ENCODE measurements at regions not wholly inside any gene's neighbourhood (a gene's known extent, or its start where the extent isn't known, plus 50 kb on each side); places are given as distances from the start of the nearest gene placed in this dataset.
"Not testable (repeated sequence)": the region's sequence is repeated elsewhere in the genome, so short reads cannot be mapped to it uniquely, and the experiment has no call there.

- DNase-seq: no peak
Measured at GRCh38 chr3:20537234-20537633, 351.2 kb upstream of the SGO1 start.

DNA sequence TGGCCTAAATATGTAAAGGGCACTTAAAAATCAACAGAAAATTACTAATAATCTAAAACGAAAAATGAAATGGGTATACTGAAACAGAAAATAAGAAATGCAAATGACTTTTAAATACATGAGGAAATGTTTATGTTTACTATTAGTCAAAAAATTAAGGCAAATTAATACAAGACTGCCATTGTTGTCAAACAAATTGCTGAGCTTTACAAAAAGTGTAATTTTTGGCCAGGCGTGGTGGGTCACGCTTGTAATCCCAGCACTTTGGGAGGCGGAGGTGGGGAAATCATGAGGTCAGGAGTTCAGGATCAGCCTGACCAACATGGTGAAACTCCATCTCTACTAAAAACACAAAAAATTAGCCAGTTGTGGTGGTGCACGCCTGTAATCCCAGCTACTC is 343.9 kb upstream of the SGO1 start:
- no peak for DNase-seq

DNA sequence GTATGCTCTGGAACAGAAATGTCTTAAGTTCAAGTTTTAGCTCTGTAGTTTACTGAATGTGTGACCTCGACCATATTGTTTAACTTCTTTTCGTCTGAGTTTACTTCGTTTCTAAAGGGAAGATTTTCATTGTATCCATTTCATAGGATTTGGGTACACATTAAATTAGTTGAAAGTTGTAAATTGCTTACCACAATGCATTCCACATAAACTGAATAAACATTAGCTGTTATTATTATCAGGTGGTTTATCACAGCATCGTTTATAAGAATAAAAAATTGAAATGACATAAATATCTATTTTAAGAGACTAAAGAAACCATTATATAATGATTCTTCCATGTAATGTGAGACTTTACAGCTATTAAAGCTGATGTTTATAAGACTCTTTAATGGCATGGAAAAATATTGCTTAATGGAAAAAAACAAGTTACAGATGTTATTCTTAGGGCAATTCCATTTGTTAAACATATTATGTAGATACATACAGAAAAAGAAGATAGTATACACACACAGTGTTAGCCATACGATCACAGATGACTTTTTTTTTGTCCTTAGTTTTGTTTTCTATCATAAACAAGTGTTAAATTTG is 342.3 kb upstream of the SGO1 start:
- no peak for DNase-seq

- DNase-seq: no peak
Measured at GRCh38 chr3:20527368-20527767, 341.4 kb upstream of the SGO1 start.

DNA sequence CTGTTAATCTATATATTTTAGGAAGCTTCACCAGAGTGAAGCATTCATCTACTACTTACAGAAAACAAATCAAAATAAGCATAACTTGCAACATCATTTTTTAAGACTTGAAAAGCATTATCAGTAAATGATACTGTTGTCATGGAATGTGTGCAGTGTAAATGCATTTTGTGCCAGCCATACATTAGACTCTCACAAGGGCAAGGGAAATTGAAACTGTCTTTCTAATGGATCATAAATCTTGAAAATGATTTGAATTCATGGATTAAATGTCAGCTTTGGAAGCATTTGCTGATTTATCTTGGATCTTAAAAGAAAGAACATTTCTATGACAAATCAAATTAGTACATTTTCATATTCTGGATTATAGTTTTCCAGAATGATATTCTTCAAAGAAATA is 338.3 kb upstream of the SGO1 start:
- DNase-seq: no peak

- DNase-seq: no peak
Measured at GRCh38 chr3:20523293-20523692, 337.3 kb upstream of the SGO1 start.

GRCh38 chr3:20517316-20517715 is 331.3 kb upstream of the SGO1 start:
- not testable (repeated sequence) for DNase-seq

DNA sequence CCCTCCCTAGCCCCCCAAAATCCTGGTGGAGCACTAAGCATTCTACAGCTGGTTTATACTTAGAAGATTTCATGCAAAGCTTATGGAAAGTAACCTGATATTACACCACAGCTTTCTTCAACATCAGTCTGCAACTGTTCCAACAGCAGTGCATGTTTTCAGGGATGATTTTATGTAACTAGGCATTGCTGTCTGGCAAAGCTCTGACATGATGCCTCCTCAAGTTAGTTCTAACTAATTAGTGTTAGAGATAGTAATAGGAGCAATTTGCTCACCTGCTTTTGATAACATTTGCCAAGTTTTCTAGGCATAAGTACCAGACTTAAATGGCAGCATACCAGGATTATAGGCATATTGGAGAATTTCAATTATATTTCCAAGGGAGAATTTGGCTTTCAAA is 330.3 kb upstream of the SGO1 start:
- no peak for DNase-seq

- no peak for DNase-seq
Measured at GRCh38 chr3:20515834-20516233, 329.8 kb upstream of the SGO1 start.

- no peak for DNase-seq
Measured at GRCh38 chr3:20511863-20512505, 326.0 kb upstream of the SGO1 start.

DNA sequence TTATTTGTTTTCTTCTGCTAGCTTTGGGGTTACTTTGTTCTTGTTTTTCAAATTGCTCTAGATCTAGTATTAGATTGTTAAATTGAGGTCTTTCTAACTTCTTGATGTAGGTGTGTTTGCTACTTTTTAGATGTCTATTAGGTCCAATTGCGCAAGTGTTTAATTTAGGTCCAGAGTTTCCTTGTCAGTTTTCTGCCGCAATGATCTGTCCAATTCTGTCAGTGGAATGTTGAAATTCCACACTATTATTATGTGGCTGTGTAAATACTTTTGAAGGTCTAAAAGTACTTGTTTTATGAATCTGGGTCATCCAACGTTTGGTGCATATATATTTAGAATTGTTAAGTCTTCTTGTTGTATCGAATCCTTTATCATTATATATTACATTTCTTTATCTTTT is 324.4 kb upstream of the SGO1 start:
- no peak for DNase-seq

DNA sequence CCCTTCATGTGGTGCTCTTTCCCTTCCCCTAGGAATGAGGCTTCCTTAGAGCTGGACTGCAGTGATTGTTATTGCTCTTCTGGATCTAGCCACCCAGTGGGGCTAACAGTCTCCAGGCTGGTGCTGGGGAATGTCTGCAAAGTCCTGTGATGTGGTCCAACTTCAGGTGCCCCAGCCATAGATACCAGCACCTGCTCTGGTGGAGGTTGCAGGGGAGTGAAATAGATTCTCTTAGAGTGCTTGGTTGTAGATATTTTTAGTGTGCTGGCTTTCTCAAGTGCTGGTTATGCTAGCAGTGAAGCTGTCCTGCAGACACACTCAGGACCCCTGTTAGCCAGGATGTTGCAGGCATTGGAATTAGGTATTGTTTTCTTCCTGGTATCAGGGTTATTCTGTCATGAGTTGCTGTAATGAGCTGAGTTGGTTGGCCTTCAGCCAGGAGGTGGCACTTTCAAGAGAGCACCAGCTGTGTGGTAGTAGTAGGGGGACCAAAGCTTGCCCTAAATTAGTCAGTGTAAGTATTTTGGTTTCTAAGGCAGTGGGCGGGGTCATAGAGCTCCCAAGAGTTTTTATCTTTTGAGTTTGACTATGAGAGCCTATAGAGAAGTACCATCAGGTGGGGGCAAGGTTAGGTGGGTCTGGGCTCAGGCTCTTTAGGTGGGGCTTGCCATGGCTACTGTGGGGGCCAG is 317.5 kb upstream of the SGO1 start:
- no peak for DNase-seq

DNA sequence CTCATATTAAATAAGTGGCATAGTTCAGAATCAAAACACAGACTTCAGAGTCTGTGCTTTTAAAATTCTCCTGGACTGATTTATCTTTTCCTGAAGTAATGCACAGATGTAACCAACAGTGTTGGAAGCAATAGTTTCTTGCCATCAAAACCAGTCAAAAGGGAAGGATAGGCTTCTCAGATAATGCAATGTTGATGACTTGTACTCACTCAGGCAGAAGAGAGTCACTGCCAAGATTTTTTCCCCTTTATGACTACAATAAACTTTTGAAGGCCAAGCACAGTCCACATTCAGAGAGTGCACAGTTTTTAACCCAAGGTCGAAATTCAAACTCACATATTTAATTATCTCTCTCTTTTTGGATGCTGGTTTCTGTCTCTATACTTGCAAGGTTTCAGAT is 305.0 kb upstream of the SGO1 start:
- DNase-seq: no peak

DNA sequence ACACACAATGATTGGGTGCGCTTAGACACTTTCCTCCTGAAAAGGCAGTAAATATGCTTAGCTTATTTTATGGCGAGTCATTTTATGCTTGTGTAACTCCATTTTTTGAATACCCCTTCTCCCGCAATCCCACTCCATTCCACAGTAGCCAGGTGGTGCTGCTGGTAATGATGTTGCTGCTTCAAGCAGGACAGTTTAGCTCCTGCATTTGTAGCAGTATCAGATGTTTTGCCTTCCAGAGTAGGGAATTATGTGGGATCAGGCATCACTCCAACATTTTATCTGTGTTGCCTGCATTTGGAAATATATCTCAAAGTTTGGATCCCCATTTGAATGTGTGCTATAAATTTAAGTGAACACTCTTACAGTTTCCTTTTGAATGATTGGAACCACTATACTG is 302.1 kb upstream of the SGO1 start:
- DNase-seq: no peak

DNA sequence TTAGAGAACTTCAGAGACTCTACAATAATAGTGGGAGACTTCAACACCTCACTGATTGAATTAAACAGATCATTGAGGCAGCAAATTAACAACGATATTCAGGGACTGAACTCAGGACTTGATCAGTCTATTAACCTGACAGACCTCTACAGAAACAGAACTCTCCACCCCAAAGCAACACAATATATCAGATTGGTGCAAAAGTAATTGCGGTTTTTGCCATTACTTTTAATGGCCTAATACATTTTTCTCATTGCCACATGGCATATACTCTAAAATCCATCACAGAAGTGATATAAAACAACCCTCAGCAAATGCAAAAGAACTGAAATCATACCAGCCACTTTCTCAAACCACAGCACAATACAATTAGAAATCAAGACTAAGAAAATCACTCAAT is 298.1 kb upstream of the SGO1 start:
- no peak for DNase-seq

GRCh38 chr3:20482350-20482749 is 296.3 kb upstream of the SGO1 start:
- DNase-seq: no peak

GRCh38 chr3:20480786-20481365 is 294.9 kb upstream of the SGO1 start:
- no peak for DNase-seq

DNA sequence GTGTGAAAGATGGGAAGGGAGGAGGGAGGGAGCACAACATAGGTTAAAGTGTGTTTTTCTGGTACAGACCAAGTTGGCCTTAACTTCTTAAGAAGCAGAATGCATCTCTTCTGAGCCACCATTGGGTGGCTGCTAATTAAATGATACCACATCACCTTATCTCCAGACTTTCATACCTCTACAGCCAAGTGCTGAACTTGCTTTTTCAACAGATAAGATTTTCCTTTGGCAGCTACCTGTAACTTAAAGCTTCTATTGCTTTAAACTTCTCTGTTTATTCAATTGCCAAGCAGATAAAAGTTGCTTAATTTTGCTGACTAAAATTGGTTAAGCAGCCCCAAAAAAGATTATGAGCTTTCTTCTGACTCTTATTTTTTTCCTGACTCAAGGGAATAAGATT is 292.4 kb upstream of the SGO1 start:
- DNase-seq: no peak

- not testable (repeated sequence) for DNase-seq
Measured at GRCh38 chr3:20464237-20464636, 278.2 kb upstream of the SGO1 start.

DNA sequence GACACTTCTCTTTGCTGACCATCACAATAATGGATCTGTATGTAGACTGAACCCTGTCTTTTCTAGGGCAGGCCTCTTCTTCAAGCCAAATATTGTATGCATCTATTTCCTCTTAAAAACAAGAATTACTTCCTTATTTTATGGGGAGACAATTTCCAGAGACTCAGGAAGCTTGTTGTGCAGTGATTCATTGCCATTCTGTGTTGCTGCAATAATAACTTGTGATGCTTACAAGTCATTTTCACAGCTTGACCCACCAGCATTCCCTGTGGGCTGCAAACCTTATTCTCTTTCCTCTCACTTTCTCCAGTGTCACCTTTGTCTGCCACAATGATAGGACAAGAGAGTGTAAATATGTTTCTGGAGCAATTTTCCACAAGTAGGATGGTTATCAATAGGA is 276.7 kb upstream of the SGO1 start:
- no peak for DNase-seq

GRCh38 chr3:20462226-20462625 is 276.2 kb upstream of the SGO1 start:
- DNase-seq: no peak

- DNase-seq: no peak
Measured at GRCh38 chr3:20458994-20459716, 273.1 kb upstream of the SGO1 start.

- no peak for DNase-seq
Measured at GRCh38 chr3:20456511-20456910, 270.5 kb upstream of the SGO1 start.

DNA sequence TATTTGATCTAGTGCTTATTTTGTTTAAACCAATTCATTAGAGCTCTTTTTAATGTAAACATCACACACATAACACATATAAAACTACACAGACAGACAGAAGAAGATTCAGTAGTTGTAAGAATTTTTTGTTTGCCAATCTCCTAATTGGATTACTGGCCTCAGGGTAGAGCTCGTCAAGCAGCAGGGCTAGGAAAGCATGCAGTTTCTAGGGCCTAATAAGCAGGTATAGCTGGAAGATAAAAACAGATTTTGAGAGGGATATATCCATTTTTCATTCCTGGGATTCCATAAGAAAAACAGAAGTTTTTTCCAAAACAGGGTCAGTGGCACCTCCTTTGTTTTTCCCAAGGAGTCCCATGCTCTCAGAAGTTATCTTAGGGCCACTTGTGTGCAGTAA is 265.2 kb upstream of the SGO1 start:
- DNase-seq: no peak
